GM23338 (cell line): ENCODE measurements at regions not wholly inside any gene's neighbourhood (a gene's known extent, or its start where the extent isn't known, plus 50 kb on each side); places are given as distances from the start of the nearest gene placed in this dataset.

Experiments used
- CREB1 ChIP-seq: fragments of 250-450 bp; sonication (Bioruptor Pico); IDR thresholded peaks from 2 replicates; pipeline ENCODE4 v1.5.0; 2020; ENCODE audit warnings: low read depth, mild to moderate bottlenecking, moderate library complexity
- CTCF ChIP-seq, 2 experiments: fragments of 200-600 bp in 1 of 2; sonication (generic) in 1 of 2; conservative IDR thresholded peaks; 2 replicates each; pipeline versions ENCODE4 v1.5.1 to v1.6.1; 2016 to 2017; ENCODE audit warnings: antibody characterized with exemption in 2 of 2, low read depth in 2 of 2, mild to moderate bottlenecking in 2 of 2, moderate library complexity in 1 of 2
- EZH2 ChIP-seq: fragments of 200-600 bp; sonication (generic); IDR thresholded peaks from one replicate; pipeline ENCODE4 v1.8.0; 2017; ENCODE audit warnings: antibody characterized with exemption, mild to moderate bottlenecking, low read depth; ENCODE audit not compliant: unreplicated experiment
- STAT1 ChIP-seq: IDR thresholded peaks from one replicate; pipeline ENCODE4 v1.6.1; 2016; ENCODE audit warnings: antibody characterized with exemption; ENCODE audit not compliant: unreplicated experiment
- ZNF114 ChIP-seq: fragments of 250-450 bp; sonication (Bioruptor Pico); IDR thresholded peaks from 2 replicates; pipeline ENCODE4 v1.5.0; 2020; ENCODE audit warnings: mild to moderate bottlenecking, moderate library complexity
- TF ChIP-seq, protein P1 (sequence below): fragments of 250-450 bp; sonication (Bioruptor Pico); IDR thresholded peaks from 2 replicates; pipeline ENCODE4 v1.5.0; 2020; ENCODE audit warnings: mild to moderate bottlenecking, moderate library complexity
- TF ChIP-seq, protein P2 (sequence below): IDR thresholded peaks from 2 replicates; pipeline ENCODE4 v1.6.1; 2016; ENCODE audit warnings: antibody characterized with exemption

DNA sequence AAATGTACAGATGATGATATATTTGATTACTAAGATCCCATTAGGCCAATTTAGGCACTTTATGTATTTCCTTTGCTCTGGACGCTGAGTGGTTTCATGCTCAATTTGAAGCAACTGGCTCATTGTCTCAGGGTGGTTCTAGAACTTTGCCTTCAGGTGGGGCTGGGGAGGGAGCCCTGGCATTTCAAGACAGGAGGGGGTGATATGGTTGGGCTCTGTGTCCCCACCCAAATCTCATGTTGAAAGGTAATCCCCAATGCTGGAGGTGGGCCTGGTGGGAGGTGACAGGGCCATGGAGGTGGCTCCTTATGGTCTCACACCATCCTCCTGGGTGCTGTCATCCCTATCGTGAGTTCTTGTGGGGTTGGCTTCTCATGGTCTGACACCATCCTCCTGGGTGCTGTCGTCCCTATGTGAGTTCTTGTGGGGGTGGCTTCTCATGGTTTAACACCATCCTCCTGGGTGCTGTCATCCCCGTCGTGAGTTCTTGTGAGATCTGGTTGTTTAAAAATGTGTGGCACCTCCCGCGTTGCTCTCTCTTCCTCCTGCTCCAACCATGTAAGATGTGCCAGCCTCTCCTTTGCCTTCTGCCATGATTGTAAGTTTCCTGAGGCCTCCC is 151.5 kb upstream of the KLF6 start (continued):
- TF ChIP-seq, protein P1, sequence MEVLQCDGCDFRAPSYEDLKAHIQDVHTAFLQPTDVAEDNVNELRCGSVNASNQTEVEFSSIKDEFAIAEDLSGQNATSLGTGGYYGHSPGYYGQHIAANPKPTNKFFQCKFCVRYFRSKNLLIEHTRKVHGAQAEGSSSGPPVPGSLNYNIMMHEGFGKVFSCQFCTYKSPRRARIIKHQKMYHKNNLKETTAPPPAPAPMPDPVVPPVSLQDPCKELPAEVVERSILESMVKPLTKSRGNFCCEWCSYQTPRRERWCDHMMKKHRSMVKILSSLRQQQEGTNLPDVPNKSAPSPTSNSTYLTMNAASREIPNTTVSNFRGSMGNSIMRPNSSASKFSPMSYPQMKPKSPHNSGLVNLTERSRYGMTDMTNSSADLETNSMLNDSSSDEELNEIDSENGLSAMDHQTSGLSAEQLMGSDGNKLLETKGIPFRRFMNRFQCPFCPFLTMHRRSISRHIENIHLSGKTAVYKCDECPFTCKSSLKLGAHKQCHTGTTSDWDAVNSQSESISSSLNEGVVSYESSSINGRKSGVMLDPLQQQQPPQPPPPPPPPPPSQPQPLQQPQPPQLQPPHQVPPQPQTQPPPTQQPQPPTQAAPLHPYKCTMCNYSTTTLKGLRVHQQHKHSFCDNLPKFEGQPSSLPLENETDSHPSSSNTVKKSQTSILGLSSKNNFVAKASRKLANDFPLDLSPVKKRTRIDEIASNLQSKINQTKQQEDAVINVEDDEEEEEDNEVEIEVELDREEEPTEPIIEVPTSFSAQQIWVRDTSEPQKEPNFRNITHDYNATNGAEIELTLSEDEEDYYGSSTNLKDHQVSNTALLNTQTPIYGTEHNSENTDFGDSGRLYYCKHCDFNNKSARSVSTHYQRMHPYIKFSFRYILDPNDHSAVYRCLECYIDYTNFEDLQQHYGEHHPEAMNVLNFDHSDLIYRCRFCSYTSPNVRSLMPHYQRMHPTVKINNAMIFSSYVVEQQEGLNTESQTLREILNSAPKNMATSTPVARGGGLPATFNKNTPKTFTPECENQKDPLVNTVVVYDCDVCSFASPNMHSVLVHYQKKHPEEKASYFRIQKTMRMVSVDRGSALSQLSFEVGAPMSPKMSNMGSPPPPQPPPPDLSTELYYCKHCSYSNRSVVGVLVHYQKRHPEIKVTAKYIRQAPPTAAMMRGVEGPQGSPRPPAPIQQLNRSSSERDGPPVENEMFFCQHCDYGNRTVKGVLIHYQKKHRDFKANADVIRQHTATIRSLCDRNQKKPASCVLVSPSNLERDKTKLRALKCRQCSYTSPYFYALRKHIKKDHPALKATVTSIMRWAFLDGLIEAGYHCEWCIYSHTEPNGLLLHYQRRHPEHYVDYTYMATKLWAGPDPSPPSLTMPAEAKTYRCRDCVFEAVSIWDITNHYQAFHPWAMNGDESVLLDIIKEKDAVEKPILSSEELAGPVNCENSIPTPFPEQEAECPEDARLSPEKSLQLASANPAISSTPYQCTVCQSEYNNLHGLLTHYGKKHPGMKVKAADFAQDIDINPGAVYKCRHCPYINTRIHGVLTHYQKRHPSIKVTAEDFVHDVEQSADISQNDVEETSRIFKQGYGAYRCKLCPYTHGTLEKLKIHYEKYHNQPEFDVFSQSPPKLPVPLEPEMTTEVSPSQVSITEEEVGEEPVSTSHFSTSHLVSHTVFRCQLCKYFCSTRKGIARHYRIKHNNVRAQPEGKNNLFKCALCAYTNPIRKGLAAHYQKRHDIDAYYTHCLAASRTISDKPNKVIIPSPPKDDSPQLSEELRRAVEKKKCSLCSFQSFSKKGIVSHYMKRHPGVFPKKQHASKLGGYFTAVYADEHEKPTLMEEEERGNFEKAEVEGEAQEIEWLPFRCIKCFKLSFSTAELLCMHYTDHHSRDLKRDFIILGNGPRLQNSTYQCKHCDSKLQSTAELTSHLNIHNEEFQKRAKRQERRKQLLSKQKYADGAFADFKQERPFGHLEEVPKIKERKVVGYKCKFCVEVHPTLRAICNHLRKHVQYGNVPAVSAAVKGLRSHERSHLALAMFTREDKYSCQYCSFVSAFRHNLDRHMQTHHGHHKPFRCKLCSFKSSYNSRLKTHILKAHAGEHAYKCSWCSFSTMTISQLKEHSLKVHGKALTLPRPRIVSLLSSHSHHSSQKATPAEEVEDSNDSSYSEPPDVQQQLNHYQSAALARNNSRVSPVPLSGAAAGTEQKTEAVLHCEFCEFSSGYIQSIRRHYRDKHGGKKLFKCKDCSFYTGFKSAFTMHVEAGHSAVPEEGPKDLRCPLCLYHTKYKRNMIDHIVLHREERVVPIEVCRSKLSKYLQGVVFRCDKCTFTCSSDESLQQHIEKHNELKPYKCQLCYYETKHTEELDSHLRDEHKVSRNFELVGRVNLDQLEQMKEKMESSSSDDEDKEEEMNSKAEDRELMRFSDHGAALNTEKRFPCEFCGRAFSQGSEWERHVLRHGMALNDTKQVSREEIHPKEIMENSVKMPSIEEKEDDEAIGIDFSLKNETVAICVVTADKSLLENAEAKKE: no peak
- no peak for TF ChIP-seq CREB1 (CRISPR knock-in tag)
- TF ChIP-seq, protein P2, sequence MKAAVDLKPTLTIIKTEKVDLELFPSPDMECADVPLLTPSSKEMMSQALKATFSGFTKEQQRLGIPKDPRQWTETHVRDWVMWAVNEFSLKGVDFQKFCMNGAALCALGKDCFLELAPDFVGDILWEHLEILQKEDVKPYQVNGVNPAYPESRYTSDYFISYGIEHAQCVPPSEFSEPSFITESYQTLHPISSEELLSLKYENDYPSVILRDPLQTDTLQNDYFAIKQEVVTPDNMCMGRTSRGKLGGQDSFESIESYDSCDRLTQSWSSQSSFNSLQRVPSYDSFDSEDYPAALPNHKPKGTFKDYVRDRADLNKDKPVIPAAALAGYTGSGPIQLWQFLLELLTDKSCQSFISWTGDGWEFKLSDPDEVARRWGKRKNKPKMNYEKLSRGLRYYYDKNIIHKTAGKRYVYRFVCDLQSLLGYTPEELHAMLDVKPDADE: no peak
- TF ChIP-seq STAT1: no peak
- TF ChIP-seq EZH2: no peak
- no peak for TF ChIP-seq CTCF (conservative IDR thresholded peaks at IDR 0.05; ENCODE audit: low read depth in 2 of 2)
- TF ChIP-seq ZNF114 (CRISPR knock-in tag): no peak
